ENCODE measurements at regions not wholly inside any gene's neighbourhood (a gene's known extent, or its start where the extent isn't known, plus 50 kb on each side); places are given as distances from the start of the nearest gene placed in this dataset.

DNA sequence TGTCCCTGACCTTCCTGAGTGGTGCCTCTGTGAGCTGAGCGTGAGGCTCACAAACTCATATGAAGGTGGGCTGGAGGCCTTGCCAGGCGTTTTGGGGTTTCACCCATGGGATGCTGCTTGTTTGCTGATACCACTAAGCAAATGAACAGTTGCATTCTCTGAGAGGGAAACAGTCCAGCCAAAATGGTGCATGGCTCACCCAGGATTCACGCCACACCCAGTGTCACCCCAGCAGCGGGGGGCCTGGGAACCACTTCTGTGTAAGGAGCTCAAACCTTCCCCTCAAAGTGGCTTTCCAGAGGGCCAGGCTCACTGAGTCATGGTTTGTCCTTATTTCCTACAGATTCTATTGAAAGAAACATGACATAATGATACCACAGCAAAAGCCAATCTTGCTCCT lies 928.1 kb downstream of the TBC1D22A start:
- TF ChIP-seq, protein P1, sequence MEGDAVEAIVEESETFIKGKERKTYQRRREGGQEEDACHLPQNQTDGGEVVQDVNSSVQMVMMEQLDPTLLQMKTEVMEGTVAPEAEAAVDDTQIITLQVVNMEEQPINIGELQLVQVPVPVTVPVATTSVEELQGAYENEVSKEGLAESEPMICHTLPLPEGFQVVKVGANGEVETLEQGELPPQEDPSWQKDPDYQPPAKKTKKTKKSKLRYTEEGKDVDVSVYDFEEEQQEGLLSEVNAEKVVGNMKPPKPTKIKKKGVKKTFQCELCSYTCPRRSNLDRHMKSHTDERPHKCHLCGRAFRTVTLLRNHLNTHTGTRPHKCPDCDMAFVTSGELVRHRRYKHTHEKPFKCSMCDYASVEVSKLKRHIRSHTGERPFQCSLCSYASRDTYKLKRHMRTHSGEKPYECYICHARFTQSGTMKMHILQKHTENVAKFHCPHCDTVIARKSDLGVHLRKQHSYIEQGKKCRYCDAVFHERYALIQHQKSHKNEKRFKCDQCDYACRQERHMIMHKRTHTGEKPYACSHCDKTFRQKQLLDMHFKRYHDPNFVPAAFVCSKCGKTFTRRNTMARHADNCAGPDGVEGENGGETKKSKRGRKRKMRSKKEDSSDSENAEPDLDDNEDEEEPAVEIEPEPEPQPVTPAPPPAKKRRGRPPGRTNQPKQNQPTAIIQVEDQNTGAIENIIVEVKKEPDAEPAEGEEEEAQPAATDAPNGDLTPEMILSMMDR (IDR thresholded peaks at IDR 0.05), result no peak
- TF ChIP-seq POLR2A (IDR thresholded peaks at IDR 0.05), result no peak

Data from esophagus squamous epithelium (tissue), 4 donors.